SK-N-SH treated with all-trans-retinoic acid at 6 μM for 48 hours (cell line): ENCODE measurements at regions not wholly inside any gene's neighbourhood (a gene's known extent, or its start where the extent isn't known, plus 50 kb on each side); places are given as distances from the start of the nearest gene placed in this dataset.

Experiments used
- ESRRG ChIP-seq: fragments of 250-450 bp; sonication (Bioruptor Pico); IDR thresholded peaks from 2 replicates; pipeline ENCODE4 v1.6.1; 2021; ENCODE audit warnings: mild to moderate bottlenecking
- GLIS3 ChIP-seq: fragments of 250-450 bp; sonication (Bioruptor Pico); IDR thresholded peaks from 2 replicates; pipeline ENCODE4 v1.5.0; 2020; ENCODE audit warnings: mild to moderate bottlenecking, moderate library complexity
- PPARA ChIP-seq: fragments of 250-450 bp; sonication (Bioruptor Pico); IDR thresholded peaks from 2 replicates; pipeline ENCODE4 v1.5.0; 2020; ENCODE audit warnings: mild to moderate bottlenecking, borderline replicate concordance
- RARB ChIP-seq: fragments of 250-450 bp; sonication (Bioruptor Pico); IDR thresholded peaks from 2 replicates; pipeline ENCODE4 v1.8.0; 2021; ENCODE audit warnings: mild to moderate bottlenecking, moderate library complexity
- ZNF565 ChIP-seq: fragments of 450-650 bp; formaldehyde crosslinking; conservative IDR thresholded peaks from 2 replicates; pipeline ENCODE4 v1.5.0; 2020; ENCODE audit warnings: low read depth, mild to moderate bottlenecking, moderate library complexity
- ZNF8 ChIP-seq: fragments of 450-650 bp; formaldehyde crosslinking; IDR thresholded peaks from 2 replicates; pipeline ENCODE4 v1.5.0; 2020; ENCODE audit warnings: mild to moderate bottlenecking, moderate library complexity
- TF ChIP-seq, protein P1 (sequence below): fragments of 250-450 bp; sonication (Bioruptor Pico); IDR thresholded peaks from 2 replicates; pipeline ENCODE4 v1.8.0; 2020; ENCODE audit warnings: mild to moderate bottlenecking, moderate library complexity, borderline replicate concordance
- TF ChIP-seq, protein P2 (sequence below): fragments of 250-450 bp; sonication (Bioruptor Pico); IDR thresholded peaks from 2 replicates; pipeline ENCODE4 v1.8.0; 2021; ENCODE audit warnings: low read depth, mild to moderate bottlenecking, moderate library complexity, borderline replicate concordance
- TF ChIP-seq, protein P3 (sequence below): fragments of 250-450 bp; sonication (Bioruptor Pico); IDR thresholded peaks from 2 replicates; pipeline ENCODE4 v1.5.1; 2020; ENCODE audit warnings: low read depth, mild to moderate bottlenecking, moderate library complexity

DNA sequence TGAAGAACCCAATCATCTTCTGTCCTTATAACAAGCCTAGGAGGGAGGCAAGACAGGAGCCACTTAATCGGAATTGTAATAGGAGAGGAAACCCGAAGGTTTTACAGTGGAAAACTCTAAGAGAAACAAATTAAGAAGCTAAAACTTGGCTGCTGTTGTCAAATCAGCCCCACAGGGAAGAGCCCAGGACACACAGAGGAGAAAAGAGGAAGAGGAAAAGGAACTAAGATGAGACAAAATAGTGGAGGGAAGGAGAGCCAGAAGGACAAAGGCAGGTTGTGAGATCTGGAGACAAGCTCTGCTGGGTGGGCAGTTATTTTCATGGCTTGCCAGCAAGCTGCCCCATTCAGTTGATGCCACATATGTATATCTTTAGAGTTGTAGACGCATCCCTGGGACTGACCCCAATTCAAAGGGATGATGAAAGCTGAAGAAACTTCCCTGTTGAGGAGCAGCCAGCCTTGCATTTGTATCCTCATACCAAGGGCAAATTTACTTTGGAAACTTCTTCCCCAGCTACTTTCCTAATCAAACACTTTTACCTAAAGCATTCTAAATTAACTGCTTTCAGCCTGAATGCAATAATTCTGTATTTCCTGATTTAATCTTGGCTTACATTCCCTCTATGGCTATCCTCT, 499.8 kb upstream of the MEIS1 start:
- no peak for TF ChIP-seq PPARA (CRISPR knock-in tag)
- no peak for TF ChIP-seq ZNF565 (CRISPR knock-in tag)
- TF ChIP-seq, protein P1, sequence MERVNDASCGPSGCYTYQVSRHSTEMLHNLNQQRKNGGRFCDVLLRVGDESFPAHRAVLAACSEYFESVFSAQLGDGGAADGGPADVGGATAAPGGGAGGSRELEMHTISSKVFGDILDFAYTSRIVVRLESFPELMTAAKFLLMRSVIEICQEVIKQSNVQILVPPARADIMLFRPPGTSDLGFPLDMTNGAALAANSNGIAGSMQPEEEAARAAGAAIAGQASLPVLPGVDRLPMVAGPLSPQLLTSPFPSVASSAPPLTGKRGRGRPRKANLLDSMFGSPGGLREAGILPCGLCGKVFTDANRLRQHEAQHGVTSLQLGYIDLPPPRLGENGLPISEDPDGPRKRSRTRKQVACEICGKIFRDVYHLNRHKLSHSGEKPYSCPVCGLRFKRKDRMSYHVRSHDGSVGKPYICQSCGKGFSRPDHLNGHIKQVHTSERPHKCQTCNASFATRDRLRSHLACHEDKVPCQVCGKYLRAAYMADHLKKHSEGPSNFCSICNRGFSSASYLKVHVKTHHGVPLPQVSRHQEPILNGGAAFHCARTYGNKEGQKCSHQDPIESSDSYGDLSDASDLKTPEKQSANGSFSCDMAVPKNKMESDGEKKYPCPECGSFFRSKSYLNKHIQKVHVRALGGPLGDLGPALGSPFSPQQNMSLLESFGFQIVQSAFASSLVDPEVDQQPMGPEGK = no peak
- TF ChIP-seq ESRRG (CRISPR knock-in tag) = no peak
- TF ChIP-seq, protein P2, sequence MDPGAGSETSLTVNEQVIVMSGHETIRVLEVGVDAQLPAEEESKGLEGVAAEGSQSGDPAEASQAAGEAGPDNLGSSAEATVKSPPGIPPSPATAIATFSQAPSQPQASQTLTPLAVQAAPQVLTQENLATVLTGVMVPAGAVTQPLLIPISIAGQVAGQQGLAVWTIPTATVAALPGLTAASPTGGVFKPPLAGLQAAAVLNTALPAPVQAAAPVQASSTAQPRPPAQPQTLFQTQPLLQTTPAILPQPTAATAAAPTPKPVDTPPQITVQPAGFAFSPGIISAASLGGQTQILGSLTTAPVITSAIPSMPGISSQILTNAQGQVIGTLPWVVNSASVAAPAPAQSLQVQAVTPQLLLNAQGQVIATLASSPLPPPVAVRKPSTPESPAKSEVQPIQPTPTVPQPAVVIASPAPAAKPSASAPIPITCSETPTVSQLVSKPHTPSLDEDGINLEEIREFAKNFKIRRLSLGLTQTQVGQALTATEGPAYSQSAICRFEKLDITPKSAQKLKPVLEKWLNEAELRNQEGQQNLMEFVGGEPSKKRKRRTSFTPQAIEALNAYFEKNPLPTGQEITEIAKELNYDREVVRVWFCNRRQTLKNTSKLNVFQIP (CRISPR knock-in tag) = no peak
- no peak for TF ChIP-seq ZNF8 (CRISPR knock-in tag)
- TF ChIP-seq, protein P3, sequence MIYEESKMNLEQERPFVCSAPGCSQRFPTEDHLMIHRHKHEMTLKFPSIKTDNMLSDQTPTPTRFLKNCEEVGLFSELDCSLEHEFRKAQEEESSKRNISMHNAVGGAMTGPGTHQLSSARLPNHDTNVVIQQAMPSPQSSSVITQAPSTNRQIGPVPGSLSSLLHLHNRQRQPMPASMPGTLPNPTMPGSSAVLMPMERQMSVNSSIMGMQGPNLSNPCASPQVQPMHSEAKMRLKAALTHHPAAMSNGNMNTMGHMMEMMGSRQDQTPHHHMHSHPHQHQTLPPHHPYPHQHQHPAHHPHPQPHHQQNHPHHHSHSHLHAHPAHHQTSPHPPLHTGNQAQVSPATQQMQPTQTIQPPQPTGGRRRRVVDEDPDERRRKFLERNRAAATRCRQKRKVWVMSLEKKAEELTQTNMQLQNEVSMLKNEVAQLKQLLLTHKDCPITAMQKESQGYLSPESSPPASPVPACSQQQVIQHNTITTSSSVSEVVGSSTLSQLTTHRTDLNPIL = no peak
- no peak for TF ChIP-seq GLIS3 (CRISPR knock-in tag)
- TF ChIP-seq RARB (CRISPR knock-in tag) = no peak
